Sigmoid colon (tissue), 4 donors: ENCODE measurements at regions not wholly inside any gene's neighbourhood (a gene's known extent, or its start where the extent isn't known, plus 50 kb on each side); places are given as distances from the start of the nearest gene placed in this dataset.

Experiments used
- CTCF ChIP-seq, 4 experiments: fragments of 450-650 bp in 3 of 4; fragments of 200-600 bp in 1 of 4; IDR thresholded peaks; one replicate each; pipeline ENCODE4 v1.5.1; 2016 to 2019; ENCODE audit warnings: antibody characterized with exemption in 4 of 4, mild to moderate bottlenecking in 3 of 4, moderate library complexity in 2 of 4
- EP300 ChIP-seq, 4 donors: sonication (generic); formaldehyde crosslinking; IDR thresholded peaks; one replicate each; pipeline ENCODE4 v1.6.1; 2017; ENCODE audit warnings: antibody characterized with exemption in 4 of 4
- POLR2AphosphoS5 ChIP-seq, 4 donors: sonication (generic); formaldehyde crosslinking; IDR thresholded peaks; one replicate each; pipeline ENCODE4 v1.6.1; 2017; ENCODE audit warnings: antibody characterized with exemption in 4 of 4

GRCh38 chr14:26974965-26975364, 377.1 kb upstream of the NOVA1 start:
- TF ChIP-seq CTCF (IDR thresholded peaks at IDR 0.05) (no peak), EP300 (IDR thresholded peaks at IDR 0.05) (no peak), POLR2AphosphoS5 (IDR thresholded peaks at IDR 0.05) (no peak)
